A549 (cell line): ENCODE measurements at regions not wholly inside any gene's neighbourhood (a gene's known extent, or its start where the extent isn't known, plus 50 kb on each side); places are given as distances from the start of the nearest gene placed in this dataset.

Source experiments
- ATAC-seq, 2 experiments: fragments of 200-7000 bp in 1 of 2; fragments of >200 bp in 1 of 2; cut with Nextera tagmentation in 1 of 2; cut with Tn5 transposase in 1 of 2; 3 replicates each; pipeline versions ENCODE4 v1.8.0 to v1.9.1; 2018 to 2020; ENCODE audit warnings: mild to moderate bottlenecking in 1 of 2, moderate library complexity in 1 of 2
- CTCF ChIA-PET: fragments of 300-600 bp; sonication (Branson Sonifier 250); formaldehyde crosslinking; extraction: SDS; loops from one replicate; lab custom pipeline; 2021; ENCODE audit warnings: antibody characterized with exemption, inconsistent platforms; lab: Yijun Ruan, JAX
- POLR2A ChIA-PET: fragments of 350-600 bp; formaldehyde crosslinking; extraction: SDS; loops from one replicate; lab custom pipeline; 2021; ENCODE audit warnings: antibody characterized with exemption, inconsistent platforms; lab: Yijun Ruan, JAX
- DNase-seq, 2 experiments: peaks; one replicate each; pipeline versions ENCODE4 v3.0.0 to v3.0.0-alpha.2; 2011 to 2016; ENCODE audit warnings: low read depth in 1 of 2, low spot score in 1 of 2
- FAIRE-seq: peaks from 2 replicates; lab custom pipeline; 2011; peaks lifted over from hg19 to GRCh38; lab: Jason Lieb, UNC
- H3K27ac ChIP-seq, 2 experiments: fragments of >200 bp; sonication (Bioruptor Twin); formaldehyde crosslinking; 3 replicates each; pipeline ENCODE4 v1.5.1; 2016 to 2017
- H3K4me1 ChIP-seq: fragments of >200 bp; sonication (Bioruptor Twin); formaldehyde crosslinking; 3 replicates; pipeline ENCODE4 v1.6.1; 2016
- H3K4me2 ChIP-seq: fragments of >200 bp; sonication (Bioruptor Twin); formaldehyde crosslinking; 3 replicates; pipeline ENCODE4 v1.6.1; 2016
- H3K4me3 ChIP-seq: fragments of >200 bp; sonication (Bioruptor Twin); formaldehyde crosslinking; 3 replicates; pipeline ENCODE4 v1.5.1; 2016
- H3K9me3 ChIP-seq: fragments of >200 bp; sonication (Bioruptor Twin); formaldehyde crosslinking; 3 replicates; pipeline ENCODE4 v1.6.1; 2016
- CBX8 ChIP-seq: fragments of 200-600 bp; sonication (generic); IDR thresholded peaks from 2 replicates; pipeline ENCODE4 v1.6.1; 2016
- CHD2 ChIP-seq: fragments of 150-350 bp; IDR thresholded peaks from 2 replicates; pipeline ENCODE4 v1.6.1; 2014; ENCODE audit warnings: low read length; ENCODE audit not compliant: partially characterized antibody
- EHF ChIP-seq: fragments of 250-450 bp; sonication (Bioruptor Pico); IDR thresholded peaks from 2 replicates; pipeline ENCODE4 v1.5.0; 2020; ENCODE audit warnings: mild to moderate bottlenecking
- ESRRA ChIP-seq: fragments of 150-350 bp; IDR thresholded peaks from 2 replicates; pipeline ENCODE4 v1.6.1; 2014; ENCODE audit warnings: mild to moderate bottlenecking, low read length, borderline replicate concordance
- GATA3 ChIP-seq: IDR thresholded peaks from 2 replicates; pipeline ENCODE4 v1.6.1; 2012; ENCODE audit warnings: borderline replicate concordance
- HOXA7 ChIP-seq: fragments of 250-450 bp; sonication (Bioruptor Pico); IDR thresholded peaks from 2 replicates; pipeline ENCODE4 v1.5.0; 2020; ENCODE audit warnings: mild to moderate bottlenecking, moderate library complexity
- HOXB13 ChIP-seq: fragments of 250-450 bp; sonication (Bioruptor Pico); IDR thresholded peaks from 2 replicates; pipeline ENCODE4 v1.5.0; 2020; ENCODE audit warnings: low read depth, mild to moderate bottlenecking, moderate library complexity
- HOXB5 ChIP-seq: fragments of 250-450 bp; sonication (Bioruptor Pico); IDR thresholded peaks from 2 replicates; pipeline ENCODE4 v1.5.0; 2020; ENCODE audit warnings: mild to moderate bottlenecking, moderate library complexity
- JUN ChIP-seq, 2 experiments: fragments of >200 bp; sonication (Bioruptor Twin); formaldehyde crosslinking; IDR thresholded peaks; 2 replicates in 1 of 2; 3 replicates in 1 of 2; pipeline ENCODE4 v1.6.1; 2016 to 2017
- KDM5A ChIP-seq: fragments of 200-600 bp; sonication (generic); IDR thresholded peaks from 2 replicates; pipeline ENCODE4 v1.6.1; 2016; ENCODE audit warnings: antibody characterized with exemption, mild to moderate bottlenecking
- MYC ChIP-seq: IDR thresholded peaks from 2 replicates; pipeline ENCODE4 v1.6.1; 2012; ENCODE audit warnings: mild to moderate bottlenecking, inconsistent platforms, low read length, improper control_type of control experiment, borderline replicate concordance
- PHF8 ChIP-seq: fragments of 200-600 bp; sonication (generic); IDR thresholded peaks from 2 replicates; pipeline ENCODE4 v1.6.1; 2016; ENCODE audit warnings: low read depth, mild to moderate bottlenecking, antibody characterized with exemption, moderate library complexity, borderline replicate concordance
- RARB ChIP-seq: fragments of 250-450 bp; sonication (Bioruptor Pico); IDR thresholded peaks from 2 replicates; pipeline ENCODE4 v1.8.0; 2021; ENCODE audit warnings: mild to moderate bottlenecking, moderate library complexity
- RNF2 ChIP-seq: fragments of 200-600 bp; sonication (generic); IDR thresholded peaks from 2 replicates; pipeline ENCODE4 v1.6.1; 2016; ENCODE audit warnings: low read depth, mild to moderate bottlenecking, antibody characterized with exemption, moderate library complexity, borderline replicate concordance
- ZNF302 ChIP-seq: fragments of 250-450 bp; sonication (Bioruptor Pico); IDR thresholded peaks from 2 replicates; pipeline ENCODE4 v1.9.0; 2021; ENCODE audit warnings: inconsistent platforms, mild to moderate bottlenecking, moderate library complexity
- ZSCAN20 ChIP-seq: fragments of 250-450 bp; sonication (Bioruptor Pico); IDR thresholded peaks from 2 replicates; pipeline ENCODE4 v1.8.0; 2022; ENCODE audit warnings: mild to moderate bottlenecking, moderate library complexity
- WGBS: methylation state at CpG from one replicate; pipeline ENCODE4 v1.1.6; 2017; ENCODE audit errors: missing lambda C conversion rate; 5-methylcytosine and 5-hydroxymethylcytosine counted together
- TF ChIP-seq, protein P1 (sequence below): fragments of 200-600 bp; sonication (generic); IDR thresholded peaks from 2 replicates; pipeline ENCODE4 v1.6.1; 2016; ENCODE audit warnings: antibody characterized with exemption, mild to moderate bottlenecking, moderate library complexity
- TF ChIP-seq, protein P2 (sequence below): fragments of >200 bp; sonication (Bioruptor Twin); formaldehyde crosslinking; IDR thresholded peaks from 3 replicates; pipeline ENCODE4 v1.6.1; 2016
- TF ChIP-seq, protein P3 (sequence below): IDR thresholded peaks from 2 replicates; pipeline ENCODE4 v1.6.1; 2012
- TF ChIP-seq, protein P4 (sequence below): fragments of >200 bp; sonication (Bioruptor Twin); formaldehyde crosslinking; IDR thresholded peaks from 2 replicates; pipeline ENCODE4 v1.6.1; 2016
- TF ChIP-seq, protein P5 (sequence below): IDR thresholded peaks from 2 replicates; pipeline ENCODE4 v1.6.1; 2012
- TF ChIP-seq, protein P6 (sequence below): fragments of 150-350 bp; IDR thresholded peaks from 2 replicates; pipeline ENCODE4 v1.6.1; 2014; ENCODE audit warnings: low read depth, mild to moderate bottlenecking, low read length

DNA sequence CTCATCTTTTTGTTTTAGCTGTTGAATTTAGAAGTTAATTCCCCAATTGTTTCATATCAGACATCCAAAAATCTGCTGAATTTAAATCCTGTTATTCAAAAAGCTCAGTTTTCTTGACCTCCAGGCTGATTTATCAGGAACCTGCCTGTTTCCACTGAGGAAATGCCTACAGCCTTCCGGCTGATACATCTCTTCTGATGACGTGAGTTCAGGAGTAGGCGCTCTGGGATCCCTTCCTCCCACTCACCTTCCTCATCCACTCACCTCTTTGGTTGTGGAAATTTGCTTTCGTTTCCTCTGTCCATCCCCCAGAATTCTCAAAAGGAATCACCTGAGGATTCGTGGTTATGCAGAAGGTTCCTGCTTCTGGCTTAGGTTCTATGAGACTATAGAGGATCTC lies 55.4 kb upstream of the ALDH1A3 start (continued):
- TF ChIP-seq, protein P1, sequence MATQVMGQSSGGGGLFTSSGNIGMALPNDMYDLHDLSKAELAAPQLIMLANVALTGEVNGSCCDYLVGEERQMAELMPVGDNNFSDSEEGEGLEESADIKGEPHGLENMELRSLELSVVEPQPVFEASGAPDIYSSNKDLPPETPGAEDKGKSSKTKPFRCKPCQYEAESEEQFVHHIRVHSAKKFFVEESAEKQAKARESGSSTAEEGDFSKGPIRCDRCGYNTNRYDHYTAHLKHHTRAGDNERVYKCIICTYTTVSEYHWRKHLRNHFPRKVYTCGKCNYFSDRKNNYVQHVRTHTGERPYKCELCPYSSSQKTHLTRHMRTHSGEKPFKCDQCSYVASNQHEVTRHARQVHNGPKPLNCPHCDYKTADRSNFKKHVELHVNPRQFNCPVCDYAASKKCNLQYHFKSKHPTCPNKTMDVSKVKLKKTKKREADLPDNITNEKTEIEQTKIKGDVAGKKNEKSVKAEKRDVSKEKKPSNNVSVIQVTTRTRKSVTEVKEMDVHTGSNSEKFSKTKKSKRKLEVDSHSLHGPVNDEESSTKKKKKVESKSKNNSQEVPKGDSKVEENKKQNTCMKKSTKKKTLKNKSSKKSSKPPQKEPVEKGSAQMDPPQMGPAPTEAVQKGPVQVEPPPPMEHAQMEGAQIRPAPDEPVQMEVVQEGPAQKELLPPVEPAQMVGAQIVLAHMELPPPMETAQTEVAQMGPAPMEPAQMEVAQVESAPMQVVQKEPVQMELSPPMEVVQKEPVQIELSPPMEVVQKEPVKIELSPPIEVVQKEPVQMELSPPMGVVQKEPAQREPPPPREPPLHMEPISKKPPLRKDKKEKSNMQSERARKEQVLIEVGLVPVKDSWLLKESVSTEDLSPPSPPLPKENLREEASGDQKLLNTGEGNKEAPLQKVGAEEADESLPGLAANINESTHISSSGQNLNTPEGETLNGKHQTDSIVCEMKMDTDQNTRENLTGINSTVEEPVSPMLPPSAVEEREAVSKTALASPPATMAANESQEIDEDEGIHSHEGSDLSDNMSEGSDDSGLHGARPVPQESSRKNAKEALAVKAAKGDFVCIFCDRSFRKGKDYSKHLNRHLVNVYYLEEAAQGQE, result no peak
- TF ChIP-seq KDM5A, result no peak
- no peak for TF ChIP-seq RNF2
- no peak for TF ChIP-seq JUN (IDR thresholded peaks at IDR 0.05)
- TF ChIP-seq, all 56 proteins: peak for 0

DNA sequence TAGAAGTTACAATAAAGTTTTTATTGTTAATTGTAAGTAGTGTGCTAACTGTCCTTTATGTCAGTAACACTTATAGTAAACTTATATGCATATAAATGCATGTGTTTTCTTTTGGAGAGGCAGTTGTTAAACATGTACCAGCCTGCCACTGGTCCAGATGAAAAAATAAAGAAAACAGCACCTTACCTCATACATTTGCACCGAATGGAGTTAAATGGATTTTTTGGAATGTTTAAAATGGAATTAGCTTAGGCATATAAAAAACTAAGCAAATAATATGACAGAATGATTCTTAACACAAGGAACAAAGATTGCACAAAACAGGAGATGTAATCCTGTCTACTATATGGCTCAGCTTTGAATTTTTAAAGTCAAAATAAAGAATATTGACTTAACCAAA lies 50.2 kb upstream of the ALDH1A3 start:
- no peak overlapping the region for H3K27ac ChIP-seq
- ATAC-seq, result no peak
- H3K4me3 ChIP-seq, result no peak overlapping the region
- ChIA-PET POLR2A (no interaction called here), CTCF (interaction anchor here (1.1 to 1.3 kb wide), 2 partner anchors 44 to 158 kb away, joined by 4 to 6 read pairs; no protein-coding TSS in a partner anchor)
- H3K4me1 ChIP-seq, result no peaks in the 10 kb centered on the region
- TF ChIP-seq, protein P2, sequence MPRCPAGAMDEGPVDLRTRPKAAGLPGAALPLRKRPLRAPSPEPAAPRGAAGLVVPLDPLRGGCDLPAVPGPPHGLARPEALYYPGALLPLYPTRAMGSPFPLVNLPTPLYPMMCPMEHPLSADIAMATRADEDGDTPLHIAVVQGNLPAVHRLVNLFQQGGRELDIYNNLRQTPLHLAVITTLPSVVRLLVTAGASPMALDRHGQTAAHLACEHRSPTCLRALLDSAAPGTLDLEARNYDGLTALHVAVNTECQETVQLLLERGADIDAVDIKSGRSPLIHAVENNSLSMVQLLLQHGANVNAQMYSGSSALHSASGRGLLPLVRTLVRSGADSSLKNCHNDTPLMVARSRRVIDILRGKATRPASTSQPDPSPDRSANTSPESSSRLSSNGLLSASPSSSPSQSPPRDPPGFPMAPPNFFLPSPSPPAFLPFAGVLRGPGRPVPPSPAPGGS, result no peak
- TF ChIP-seq, protein P3, sequence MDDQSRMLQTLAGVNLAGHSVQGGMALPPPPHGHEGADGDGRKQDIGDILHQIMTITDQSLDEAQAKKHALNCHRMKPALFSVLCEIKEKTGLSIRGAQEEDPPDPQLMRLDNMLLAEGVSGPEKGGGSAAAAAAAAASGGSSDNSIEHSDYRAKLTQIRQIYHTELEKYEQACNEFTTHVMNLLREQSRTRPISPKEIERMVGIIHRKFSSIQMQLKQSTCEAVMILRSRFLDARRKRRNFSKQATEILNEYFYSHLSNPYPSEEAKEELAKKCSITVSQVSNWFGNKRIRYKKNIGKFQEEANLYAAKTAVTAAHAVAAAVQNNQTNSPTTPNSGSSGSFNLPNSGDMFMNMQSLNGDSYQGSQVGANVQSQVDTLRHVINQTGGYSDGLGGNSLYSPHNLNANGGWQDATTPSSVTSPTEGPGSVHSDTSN, result no peak
- TF ChIP-seq GATA3, result no peak
- TF ChIP-seq, protein P4, sequence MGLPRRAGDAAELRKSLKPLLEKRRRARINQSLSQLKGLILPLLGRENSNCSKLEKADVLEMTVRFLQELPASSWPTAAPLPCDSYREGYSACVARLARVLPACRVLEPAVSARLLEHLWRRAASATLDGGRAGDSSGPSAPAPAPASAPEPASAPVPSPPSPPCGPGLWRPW, result no peak
- TF ChIP-seq, protein P5, sequence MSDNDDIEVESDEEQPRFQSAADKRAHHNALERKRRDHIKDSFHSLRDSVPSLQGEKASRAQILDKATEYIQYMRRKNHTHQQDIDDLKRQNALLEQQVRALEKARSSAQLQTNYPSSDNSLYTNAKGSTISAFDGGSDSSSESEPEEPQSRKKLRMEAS, result no peak
- TF ChIP-seq CHD2, result no peak
- TF ChIP-seq HOXB5 (CRISPR knock-in tag), result no peak
- no peak for TF ChIP-seq ZSCAN20 (CRISPR knock-in tag)
- TF ChIP-seq, protein P6, sequence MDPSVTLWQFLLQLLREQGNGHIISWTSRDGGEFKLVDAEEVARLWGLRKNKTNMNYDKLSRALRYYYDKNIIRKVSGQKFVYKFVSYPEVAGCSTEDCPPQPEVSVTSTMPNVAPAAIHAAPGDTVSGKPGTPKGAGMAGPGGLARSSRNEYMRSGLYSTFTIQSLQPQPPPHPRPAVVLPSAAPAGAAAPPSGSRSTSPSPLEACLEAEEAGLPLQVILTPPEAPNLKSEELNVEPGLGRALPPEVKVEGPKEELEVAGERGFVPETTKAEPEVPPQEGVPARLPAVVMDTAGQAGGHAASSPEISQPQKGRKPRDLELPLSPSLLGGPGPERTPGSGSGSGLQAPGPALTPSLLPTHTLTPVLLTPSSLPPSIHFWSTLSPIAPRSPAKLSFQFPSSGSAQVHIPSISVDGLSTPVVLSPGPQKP, result no peak
- TF ChIP-seq PHF8, result no peak
- no peak for TF ChIP-seq MYC
- no peak for TF ChIP-seq EHF (CRISPR knock-in tag)
- no peak for TF ChIP-seq HOXB13
- TF ChIP-seq ESRRA, result no peak
- no peak for TF ChIP-seq CBX8
- no peak for TF ChIP-seq ZNF302 (CRISPR knock-in tag)
- TF ChIP-seq HOXA7 (CRISPR knock-in tag), result no peak
- no peak for TF ChIP-seq RARB (CRISPR knock-in tag)
- TF ChIP-seq, all 56 proteins: peak for 0
- H3K4me2 ChIP-seq, result no peak overlapping the region
- peaks cover 7% of the 10 kb centered on the region; the same call in 1 of the 3 replicates for H3K9me3 ChIP-seq
- peak; percentile 28 for FAIRE-seq
- WGBS, result 27% methylated on average over 1 of the region's 1 CpG
- DNase-seq, result no peak
